H9 (cell line): ENCODE measurements at regions not wholly inside any gene's neighbourhood (a gene's known extent, or its start where the extent isn't known, plus 50 kb on each side); places are given as distances from the start of the nearest gene placed in this dataset.

ENCODE experiments used
- DNase-seq: peaks from one replicate; pipeline ENCODE4 v3.0.0-alpha.2; 2017
- H2AFZ ChIP-seq: one replicate; pipeline ENCODE4 v1.6.1; 2013; ENCODE audit warnings: mild to moderate bottlenecking, low read length, control low read depth, moderate library complexity
- H2AK5ac ChIP-seq: 2 replicates; pipeline ENCODE4 v1.6.1; 2013; ENCODE audit warnings: low read length, control low read depth, mixed read lengths; ENCODE audit not compliant: insufficient read length
- H2BK120ac ChIP-seq: one replicate; pipeline ENCODE4 v1.6.1; 2013; ENCODE audit warnings: low read depth, mild to moderate bottlenecking, low read length, control low read depth, inconsistent platforms; ENCODE audit not compliant: poor library complexity, severe bottlenecking
- H2BK12ac ChIP-seq: 2 replicates; pipeline ENCODE4 v1.6.1; 2013; ENCODE audit warnings: low read length, control low read depth, mixed read lengths, low read depth; ENCODE audit not compliant: insufficient read length
- H2BK15ac ChIP-seq: 2 replicates; pipeline ENCODE4 v1.6.1; 2013; ENCODE audit warnings: low read depth, low read length, control low read depth
- H2BK20ac ChIP-seq: one replicate; pipeline ENCODE4 v1.6.1; 2013; ENCODE audit warnings: low read depth, mild to moderate bottlenecking, low read length, control low read depth, inconsistent platforms; ENCODE audit not compliant: poor library complexity, severe bottlenecking
- H2BK5ac ChIP-seq: 2 replicates; pipeline ENCODE4 v1.6.1; 2013; ENCODE audit warnings: low read length, control low read depth, mixed read lengths; ENCODE audit not compliant: insufficient read length
- H3K14ac ChIP-seq: 2 replicates; pipeline ENCODE4 v1.6.1; 2013; ENCODE audit warnings: low read length, control low read depth; ENCODE audit not compliant: insufficient read depth
- H3K18ac ChIP-seq: 2 replicates; pipeline ENCODE4 v1.6.1; 2013; ENCODE audit warnings: low read depth, mild to moderate bottlenecking, mixed read lengths, low read length, control low read depth; ENCODE audit not compliant: insufficient read length
- H3K23ac ChIP-seq: 2 replicates; pipeline ENCODE4 v1.6.1; 2013; ENCODE audit warnings: low read length, control low read depth, mixed read lengths, low read depth; ENCODE audit not compliant: insufficient read length
- H3K23me2 ChIP-seq: 2 replicates; pipeline ENCODE4 v1.6.1; 2013; ENCODE audit warnings: low read depth, mild to moderate bottlenecking, mixed read lengths, low read length, control low read depth; ENCODE audit not compliant: insufficient read length, poor library complexity, severe bottlenecking
- H3K27ac ChIP-seq: 2 replicates; pipeline ENCODE4 v1.5.1; 2013; ENCODE audit warnings: low read length, control low read depth, mixed read lengths, low read depth; ENCODE audit not compliant: insufficient read length
- H3K27me3 ChIP-seq: 2 replicates; pipeline ENCODE4 v1.6.1; 2013; ENCODE audit warnings: low read length, control low read depth, inconsistent platforms; ENCODE audit not compliant: insufficient read depth
- H3K4ac ChIP-seq: 2 replicates; pipeline ENCODE4 v1.6.1; 2013; ENCODE audit warnings: low read depth, mild to moderate bottlenecking, control low read depth, inconsistent platforms, low read length, moderate library complexity
- H3K4me1 ChIP-seq: 2 replicates; pipeline ENCODE4 v1.6.1; 2013; ENCODE audit warnings: low read length, control low read depth, inconsistent platforms; ENCODE audit not compliant: insufficient read depth
- H3K4me2 ChIP-seq: 2 replicates; pipeline ENCODE4 v1.6.1; 2013; ENCODE audit warnings: low read length, control low read depth, mixed read lengths; ENCODE audit not compliant: insufficient read length, insufficient read depth
- H3K56ac ChIP-seq: 2 replicates; pipeline ENCODE4 v1.6.1; 2013; ENCODE audit warnings: low read depth, mild to moderate bottlenecking, mixed read lengths, low read length, control low read depth; ENCODE audit not compliant: insufficient read length
- H3K79me1 ChIP-seq: 2 replicates; pipeline ENCODE4 v1.6.1; 2013; ENCODE audit warnings: low read depth, mild to moderate bottlenecking, moderate library complexity, low read length, control low read depth, inconsistent platforms; ENCODE audit not compliant: insufficient read depth, poor library complexity, severe bottlenecking
- H3K79me2 ChIP-seq: 2 replicates; pipeline ENCODE4 v1.6.1; 2013; ENCODE audit warnings: low read length, control low read depth, inconsistent platforms; ENCODE audit not compliant: insufficient read depth
- H3K9ac ChIP-seq: 2 replicates; pipeline ENCODE4 v1.6.1; 2013; ENCODE audit warnings: low read length, control low read depth, mixed read lengths; ENCODE audit not compliant: insufficient read length; ENCODE audit errors: extremely low read depth
- H3K9me3 ChIP-seq: one replicate; pipeline ENCODE4 v1.6.1; 2013; ENCODE audit warnings: low read depth, low read length, inconsistent platforms; ENCODE audit not compliant: control insufficient read depth
- H3T11ph ChIP-seq: one replicate; pipeline ENCODE4 v1.6.1; 2013; ENCODE audit warnings: mild to moderate bottlenecking, low read length, control low read depth, inconsistent platforms
- H4K20me1 ChIP-seq: one replicate; pipeline ENCODE4 v1.6.1; 2013; ENCODE audit not compliant: control insufficient read depth, insufficient read length, insufficient read depth
- H4K5ac ChIP-seq: 2 replicates; pipeline ENCODE4 v1.6.1; 2013; ENCODE audit warnings: low read depth, mild to moderate bottlenecking, mixed read lengths, low read length, control low read depth; ENCODE audit not compliant: insufficient read length
- H4K8ac ChIP-seq: replicated peaks from 2 replicates; pipeline ENCODE4 v1.6.1; 2013; ENCODE audit warnings: low read length, control low read depth, mixed read lengths, low read depth; ENCODE audit not compliant: insufficient read length
- H4K91ac ChIP-seq: 2 replicates; pipeline ENCODE4 v1.6.1; 2013; ENCODE audit warnings: low read depth, mild to moderate bottlenecking, moderate library complexity, mixed read lengths, low read length, control low read depth; ENCODE audit not compliant: insufficient read length
- H3K27ac Mint-ChIP-seq, 3 experiments: 2 replicates in 2 of 3; 3 replicates in 1 of 3; pipeline ENCODE4 v1.8.0; 2020 to 2021; ENCODE audit warnings: mixed read lengths in 3 of 3, mild to moderate bottlenecking in 1 of 3, moderate library complexity in 1 of 3
- H3K27me3 Mint-ChIP-seq: 2 replicates; pipeline ENCODE4 v1.8.0; 2021; ENCODE audit warnings: low read depth, mild to moderate bottlenecking, moderate library complexity, mixed read lengths
- H3K36me3 Mint-ChIP-seq, 3 experiments: 2 replicates in 2 of 3; 3 replicates in 1 of 3; pipeline ENCODE4 v1.8.0; 2020 to 2021; ENCODE audit warnings: low read depth in 3 of 3, mixed read lengths in 3 of 3; ENCODE audit not compliant: insufficient read depth in 1 of 3
- H3K4me1 Mint-ChIP-seq, 2 experiments: 2 replicates each; pipeline ENCODE4 v1.8.0; 2020; ENCODE audit warnings: mixed read lengths in 2 of 2
- H3K4me3 Mint-ChIP-seq, 2 experiments: 2 replicates in 1 of 2; 3 replicates in 1 of 2; pipeline ENCODE4 v1.8.0; 2020 to 2021; ENCODE audit warnings: mild to moderate bottlenecking in 2 of 2, mixed read lengths in 2 of 2, moderate library complexity in 1 of 2
- H3K9me3 Mint-ChIP-seq, 2 experiments: 2 replicates in 1 of 2; 3 replicates in 1 of 2; pipeline ENCODE4 v1.8.0; 2020; ENCODE audit warnings: mild to moderate bottlenecking in 2 of 2, mixed read lengths in 2 of 2, moderate library complexity in 1 of 2
- CTCF ChIP-seq: fragments of 200-600 bp; sonication (generic); conservative IDR thresholded peaks from 3 replicates; pipeline ENCODE4 v1.8.0; 2021; ENCODE audit warnings: antibody characterized with exemption, mild to moderate bottlenecking
- WGBS: extraction: QIAGEN DNeasy Blood & Tissue Kit; methylation state at CpG from one replicate; pipeline ENCODE4 v1.1.7; 2013; ENCODE audit warnings: missing lambda C conversion rate, low lambda C conversion rate, mixed read lengths; ENCODE audit not compliant: insufficient read length; ENCODE audit errors: extremely low coverage; 5-methylcytosine and 5-hydroxymethylcytosine counted together

DNA sequence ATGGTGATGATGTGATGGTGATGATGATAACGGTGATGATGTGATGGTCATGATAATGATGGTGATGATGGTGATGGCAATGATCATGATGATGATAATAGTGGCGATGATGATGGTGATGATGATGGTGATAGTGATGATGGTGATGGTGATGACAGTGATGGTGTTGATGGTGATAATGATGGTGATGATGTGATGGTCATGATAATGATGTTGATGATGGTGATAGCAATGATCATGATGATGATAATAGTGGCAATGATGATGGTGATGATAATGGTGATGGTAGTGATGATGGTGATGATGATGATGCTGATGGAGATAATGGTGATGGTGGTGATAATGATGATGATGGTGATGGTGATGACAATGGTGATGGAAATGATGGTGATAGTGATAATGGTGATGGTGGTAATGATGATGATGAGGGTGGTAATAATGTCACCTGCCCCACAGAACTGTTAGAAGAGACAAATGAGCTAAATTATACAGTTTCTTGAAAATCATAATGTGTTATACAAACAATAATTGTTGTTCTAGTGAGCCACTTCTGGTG, 289.9 kb downstream of the ASMT start:
- Histone ChIP-seq H2AK5ac (no peak overlapping the region), H3K23ac (no peak overlapping the region)
- no peak for TF ChIP-seq CTCF

More for the DNA sequence above, 289.9 kb downstream of the ASMT start:
- H3K27me3 ChIP-seq = no peaks in the 10 kb centered on the region
- H2BK12ac ChIP-seq = no peak overlapping the region
- no peaks in the 10 kb centered on the region for H3K23me2 ChIP-seq
- H4K91ac ChIP-seq = no peak overlapping the region
- Mint-ChIP-seq H3K4me1 (peaks cover 8 to 16% of the 10 kb centered on the region in 2 experiments), H3K36me3 (peaks cover 0 to 4% (median 4%) of the 10 kb centered on the region in 3 experiments; a peak in 2 of 7 replicates), H3K27ac (no peak overlapping the region), H3K9me3 (peaks cover 0 to 7% of the 10 kb centered on the region in 2 experiments; a peak in 4 of 5 replicates), H3K4me3 (no peak overlapping the region), H3K27me3 (no peaks in the 10 kb centered on the region)
- no peaks in the 10 kb centered on the region for H3K79me1 ChIP-seq
- 100% methylated on average over 1 of the region's 2 CpGs for WGBS
- H3K27ac ChIP-seq = no peak overlapping the region
- no peak overlapping the region for H2BK5ac ChIP-seq
- no peak overlapping the region for H2AFZ ChIP-seq
- no peak overlapping the region for H2BK20ac ChIP-seq
- H4K8ac ChIP-seq = no peak overlapping the region
- H2BK120ac ChIP-seq = no peak overlapping the region
- H3K4me1 ChIP-seq = no peaks in the 10 kb centered on the region
- no peak overlapping the region for H3K4me2 ChIP-seq
- H4K20me1 ChIP-seq = no peaks in the 10 kb centered on the region
- no peak overlapping the region for H3K14ac ChIP-seq
- H4K5ac ChIP-seq = no peak overlapping the region
- H3K79me2 ChIP-seq = no peaks in the 10 kb centered on the region
- no peak overlapping the region for H3T11ph ChIP-seq
- no peak overlapping the region for H3K4ac ChIP-seq
- H3K56ac ChIP-seq = no peak overlapping the region
- H3K18ac ChIP-seq = no peak overlapping the region
- no peak for DNase-seq
- H3K9me3 ChIP-seq = no peaks in the 10 kb centered on the region
- no peak overlapping the region for H2BK15ac ChIP-seq
- no peak overlapping the region for H3K9ac ChIP-seq
